ENCODE measurements at regions not wholly inside any gene's neighbourhood (a gene's known extent, or its start where the extent isn't known, plus 50 kb on each side); places are given as distances from the start of the nearest gene placed in this dataset.
"Not testable (repeated sequence)": the region's sequence is repeated elsewhere in the genome, so short reads cannot be mapped to it uniquely, and the experiment has no call there.

GRCh38 chr16:60405286-60405685, 1631.0 kb downstream of the CDH8 start:
- TF ChIP-seq CTCF (IDR thresholded peaks at IDR 0.05; ENCODE audit: low read depth, low read length), result no peak
- no peak for DNase-seq (ENCODE audit: extremely low read depth, low read depth)

DNA sequence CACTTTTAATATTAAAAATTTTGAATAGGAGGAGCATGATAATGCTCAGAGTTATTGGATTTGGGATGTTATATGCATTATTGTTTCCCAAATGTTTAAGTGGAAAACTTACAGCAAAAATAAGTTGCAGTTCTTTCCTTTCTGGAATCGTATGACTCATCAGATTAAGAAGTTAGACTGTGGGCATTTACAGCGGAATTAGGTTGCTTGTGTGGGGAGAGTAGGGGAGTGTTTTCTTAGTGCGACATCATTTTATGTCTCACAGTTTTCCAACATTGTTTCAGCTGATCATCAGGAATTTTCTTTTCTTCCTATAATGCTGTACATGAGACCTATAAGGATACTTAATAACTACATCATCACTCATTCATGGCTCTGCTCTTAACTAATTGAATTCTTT, 1631.8 kb downstream of the CDH8 start:
- TF ChIP-seq CTCF (IDR thresholded peaks at IDR 0.05; ENCODE audit: low read depth, low read length), result no peak
- no peak for DNase-seq (ENCODE audit: extremely low read depth, low read depth)

DNA sequence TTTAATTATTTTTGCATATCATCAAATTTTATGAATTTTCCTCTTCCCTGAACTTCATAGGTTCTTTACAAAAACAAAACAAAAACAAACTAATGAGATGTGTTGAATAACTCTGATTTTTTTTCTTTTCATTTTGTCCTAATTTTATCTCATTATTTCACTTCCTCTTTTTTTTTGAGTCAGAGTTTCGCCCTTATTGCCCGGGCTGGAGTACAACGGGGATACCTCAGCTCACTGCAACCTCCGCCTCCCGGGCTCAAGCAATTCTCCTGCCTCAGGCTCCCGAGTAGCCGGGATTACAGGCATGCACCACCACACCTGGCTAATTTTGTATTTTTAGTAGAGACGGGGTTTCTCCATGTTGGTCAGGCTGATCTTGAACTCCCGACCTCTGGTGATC, 1633.3 kb downstream of the CDH8 start:
- not testable (repeated sequence) for DNase-seq (ENCODE audit: extremely low read depth, low read depth)

DNA sequence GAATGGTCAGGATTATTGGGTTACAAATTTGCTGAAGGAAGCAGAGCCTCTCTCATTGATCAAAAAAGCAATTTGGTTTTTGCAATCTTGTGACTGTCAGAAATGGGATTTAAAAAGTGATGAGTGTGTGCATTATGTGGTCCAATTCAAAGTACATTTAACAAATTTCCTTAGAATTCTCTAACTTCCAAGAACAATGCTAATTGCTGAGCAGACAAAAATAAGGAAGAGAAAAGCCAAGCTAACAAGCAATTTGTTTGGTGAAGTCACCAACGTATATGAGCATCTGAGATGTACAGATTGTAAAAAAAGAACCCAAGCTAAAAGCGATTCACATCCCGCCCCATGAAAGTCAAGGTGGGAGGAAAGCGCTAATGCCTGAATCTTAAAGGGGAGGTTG, 1643.9 kb downstream of the CDH8 start:
- no peak for TF ChIP-seq CTCF (IDR thresholded peaks at IDR 0.05; ENCODE audit: low read depth, low read length)
- DNase-seq (ENCODE audit: extremely low read depth, low read depth), result no peak

- no peak for TF ChIP-seq CTCF (IDR thresholded peaks at IDR 0.05; ENCODE audit: low read depth, low read length)
Observed at GRCh38 chr16:60371591-60371990, 1637.5 kb upstream of the GOT2 start.

GRCh38 chr16:60367739-60368138, 1633.6 kb upstream of the GOT2 start:
- no peak for DNase-seq (ENCODE audit: extremely low read depth, low read depth)
- TF ChIP-seq CTCF (IDR thresholded peaks at IDR 0.05; ENCODE audit: low read depth, low read length), result no peak

More at GRCh38 chr16:60371591-60371990, 1637.5 kb upstream of the GOT2 start:
- no peak for DNase-seq (ENCODE audit: extremely low read depth, low read depth)

DNA sequence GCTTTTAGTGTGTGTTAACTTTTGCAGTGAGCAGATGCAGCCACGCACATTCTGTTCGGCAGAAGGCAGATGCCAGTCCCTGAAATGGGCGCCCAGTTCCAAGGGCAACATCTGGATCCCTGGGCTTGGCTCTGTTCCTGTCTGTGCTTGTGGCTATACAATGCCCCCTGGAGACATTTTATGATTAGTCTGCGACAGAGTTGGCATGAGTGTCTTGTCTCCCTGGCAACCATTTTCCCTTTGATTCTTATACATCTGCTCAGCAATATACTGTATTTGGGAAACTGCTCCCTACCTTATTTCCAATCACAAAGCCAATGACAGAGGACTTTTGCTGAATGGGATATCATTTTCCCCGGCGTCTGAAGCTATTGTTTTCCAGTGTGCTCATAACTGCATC, 1629.5 kb upstream of the GOT2 start:
- no peak for TF ChIP-seq CTCF (IDR thresholded peaks at IDR 0.05; ENCODE audit: low read depth, low read length)
- no peak for DNase-seq (ENCODE audit: extremely low read depth, low read depth)

DNA sequence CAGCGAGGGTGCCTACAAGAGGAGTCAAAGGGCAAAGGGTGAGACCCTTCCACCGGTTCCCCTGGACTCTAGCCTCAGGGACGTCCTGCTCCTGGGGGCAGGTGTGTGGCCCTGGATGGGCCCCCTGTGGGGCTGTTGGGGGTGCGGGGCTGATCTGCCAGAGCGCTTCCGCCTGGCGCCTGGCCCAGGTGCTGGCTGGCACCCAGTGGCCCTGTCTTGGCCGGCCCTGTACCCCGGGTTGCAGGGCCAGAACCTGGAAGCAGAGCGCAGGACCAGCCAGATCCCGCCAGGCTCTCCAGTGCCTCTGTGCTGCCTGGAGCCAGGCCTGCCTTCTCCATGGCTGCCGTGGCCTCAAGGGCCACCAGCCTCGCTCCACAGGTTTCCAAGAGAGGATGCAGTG, 1625.8 kb upstream of the GOT2 start:
- not testable (repeated sequence) for DNase-seq (ENCODE audit: extremely low read depth, low read depth)

- not testable (repeated sequence) for DNase-seq (ENCODE audit: extremely low read depth, low read depth)
Observed at GRCh38 chr16:60359412-60359811, 1625.3 kb upstream of the GOT2 start.

DNA sequence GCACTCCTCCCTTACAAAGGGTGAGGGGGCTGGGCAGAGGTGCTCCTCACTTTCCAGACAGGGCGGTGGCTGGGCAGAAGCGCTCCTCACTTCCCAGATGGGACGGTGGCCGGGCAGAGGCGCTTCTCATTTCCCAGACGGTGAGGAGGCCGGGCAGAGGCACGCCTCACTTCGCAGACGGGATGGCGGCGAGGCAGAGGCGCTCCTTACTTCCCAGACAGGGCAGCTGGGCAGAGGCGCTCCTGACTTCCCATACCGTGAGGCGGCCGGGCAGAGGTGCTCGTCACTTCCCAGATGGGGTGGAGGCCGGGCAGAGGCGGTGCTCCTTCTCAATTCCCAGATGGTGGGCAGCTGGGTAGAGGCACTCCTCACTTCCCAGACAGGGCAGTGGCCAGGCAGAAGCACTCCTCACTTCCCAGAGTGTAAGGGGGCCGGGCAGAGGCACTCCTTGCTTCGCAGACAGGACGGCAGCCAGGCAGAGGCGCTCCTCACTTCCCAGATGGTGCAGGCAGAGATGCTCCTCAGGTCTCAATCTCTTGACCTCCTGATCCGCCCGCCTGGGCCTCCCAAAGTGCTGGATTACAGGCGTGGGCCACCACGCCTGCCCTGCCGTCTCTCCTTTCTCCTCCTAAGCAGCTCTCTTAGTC, 1623.9 kb upstream of the GOT2 start:
- DNase-seq (ENCODE audit: extremely low read depth, low read depth), result not testable (repeated sequence)
